K562 (cell line): ENCODE measurements at regions not wholly inside any gene's neighbourhood (a gene's known extent, or its start where the extent isn't known, plus 50 kb on each side); places are given as distances from the start of the nearest gene placed in this dataset.
A peak's percentile ranks its signal among the peaks of the same experiment; 100 is the strongest.

ENCODE experiments used
- CBX3 ChIP-seq, 2 experiments: IDR thresholded peaks; 1 replicate in 1 of 2; 2 replicates in 1 of 2; pipeline ENCODE4 v1.6.1; 2012; ENCODE audit warnings: inconsistent platforms in 2 of 2, low read length in 2 of 2, borderline replicate concordance in 1 of 2, control low read depth in 1 of 2
- FOSL1 ChIP-seq: fragments of 200-800 bp; sonication (Bioruptor generic); conservative IDR thresholded peaks from 2 replicates; pipeline ENCODE4 v1.6.1; 2016; ENCODE audit warnings: missing genetic modification characterization, missing compliant biosample characterization
- FOXK2 ChIP-seq, 2 experiments: fragments of 450-650 bp; IDR thresholded peaks in 1 of 2; conservative IDR thresholded peaks in 1 of 2; 2 replicates each; pipeline ENCODE4 v1.6.1; 2016; ENCODE audit warnings: low read depth in 2 of 2, mild to moderate bottlenecking in 1 of 2
- GATAD2B ChIP-seq: fragments of 450-650 bp; IDR thresholded peaks from 2 replicates; pipeline ENCODE4 v1.6.1; 2017; ENCODE audit warnings: mild to moderate bottlenecking, borderline replicate concordance
- KAT2B ChIP-seq: IDR thresholded peaks from one replicate; pipeline ENCODE4 v1.6.1; 2012; ENCODE audit warnings: low read depth, mild to moderate bottlenecking, control low read depth, inconsistent platforms, low read length, moderate library complexity
- L3MBTL2 ChIP-seq: fragments of 450-650 bp; IDR thresholded peaks from 2 replicates; pipeline ENCODE4 v1.6.1; 2016; ENCODE audit warnings: mild to moderate bottlenecking, moderate library complexity
- NCOA6 ChIP-seq: fragments of 450-650 bp; IDR thresholded peaks from 2 replicates; pipeline ENCODE4 v1.6.1; 2017; ENCODE audit warnings: mild to moderate bottlenecking
- NELFE ChIP-seq: IDR thresholded peaks from 2 replicates; pipeline ENCODE4 v1.6.1; 2011; ENCODE audit warnings: mild to moderate bottlenecking; ENCODE audit not compliant: insufficient read depth, insufficient read length
- RFX5 ChIP-seq: IDR thresholded peaks from 2 replicates; pipeline ENCODE4 v1.6.1; 2011; ENCODE audit warnings: low read depth, mild to moderate bottlenecking, improper control_type of control experiment, low read length
- TGIF2 ChIP-seq: sonication (generic); formaldehyde crosslinking; IDR thresholded peaks from 2 replicates; pipeline ENCODE4 v1.8.1; 2022; ENCODE audit warnings: mild to moderate bottlenecking, missing genetic modification reagents, moderate library complexity
- ZEB2 ChIP-seq: fragments of 450-650 bp; IDR thresholded peaks from 2 replicates; pipeline ENCODE4 v1.6.1; 2016
- ZNF23 ChIP-seq: fragments of 250-450 bp; sonication (Bioruptor Pico); IDR thresholded peaks from 2 replicates; pipeline ENCODE4 v1.4.0; 2020; ENCODE audit warnings: mild to moderate bottlenecking
- TF ChIP-seq, protein P1 (sequence below), 2 experiments: IDR thresholded peaks; 2 replicates each; pipeline ENCODE4 v1.6.1; 2012; ENCODE audit warnings: improper control_type of control experiment in 2 of 2, low read depth in 2 of 2, low read length in 2 of 2, borderline replicate concordance in 1 of 2
- TF ChIP-seq, protein P2 (sequence below), 2 experiments: fragments of 450-650 bp in 1 of 2; sonication (generic) in 1 of 2; formaldehyde crosslinking in 1 of 2; IDR thresholded peaks in 1 of 2; conservative IDR thresholded peaks in 1 of 2; 2 replicates each; pipeline versions ENCODE4 v1.6.1 to v1.8.1; 2016 to 2023; ENCODE audit warnings: mild to moderate bottlenecking in 2 of 2, moderate library complexity in 2 of 2, inconsistent platforms in 1 of 2, missing genetic modification reagents in 1 of 2
- TF ChIP-seq, protein P3 (sequence below): fragments of 250-450 bp; sonication (Bioruptor Pico); IDR thresholded peaks from 2 replicates; pipeline ENCODE4 v1.5.0; 2021; ENCODE audit warnings: mild to moderate bottlenecking, moderate library complexity
- TF ChIP-seq, protein P4 (sequence below): fragments of 450-650 bp; IDR thresholded peaks from 2 replicates; pipeline ENCODE4 v1.6.1; 2018; ENCODE audit warnings: mild to moderate bottlenecking, low read depth; ENCODE audit not compliant: partially characterized antibody
- TF ChIP-seq, protein P5 (sequence below), 3 experiments: fragments of 200-800 bp in 1 of 3; sonication (Bioruptor generic) in 1 of 3; sonication (generic) in 1 of 3; formaldehyde crosslinking in 1 of 3; IDR thresholded peaks; 2 replicates each; pipeline versions ENCODE4 v1.6.1 to v1.8.0; 2016 to 2022; ENCODE audit warnings: mild to moderate bottlenecking in 2 of 3, missing compliant biosample characterization in 2 of 3, missing genetic modification characterization in 2 of 3, missing genetic modification reagents in 1 of 3

DNA sequence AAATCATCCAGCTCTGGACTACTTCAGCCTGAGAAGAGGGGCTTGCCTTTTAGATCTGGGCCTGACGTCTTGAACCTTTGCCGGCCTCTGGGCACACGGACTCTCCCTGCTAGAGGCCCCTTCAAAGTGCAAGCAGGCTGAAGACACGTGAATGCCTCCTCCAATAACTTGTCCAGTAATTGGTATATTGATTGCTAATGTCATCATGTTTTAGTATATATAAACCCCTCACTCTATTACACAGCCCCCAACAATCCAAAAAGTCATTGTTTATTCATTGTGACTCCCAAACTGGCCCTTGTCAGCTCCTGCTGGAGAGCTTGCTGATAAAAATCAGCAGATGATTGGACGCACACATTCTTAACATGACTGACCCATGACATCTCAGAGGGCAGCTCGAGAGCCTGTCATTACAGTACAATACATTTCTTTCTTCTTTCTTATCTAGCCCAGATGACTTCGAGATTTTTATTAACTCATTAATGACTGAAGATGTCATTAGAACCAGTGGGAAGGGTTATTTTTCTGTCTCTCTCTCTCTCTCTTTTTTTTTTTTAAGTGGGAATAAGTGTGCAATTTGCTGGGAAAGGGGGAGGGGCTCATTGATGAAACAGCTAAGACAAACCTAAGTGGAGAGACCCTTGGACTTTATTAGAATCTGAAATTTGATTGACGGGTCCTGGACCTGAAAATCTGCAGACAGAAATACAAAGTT lies 65.5 kb upstream of the NR2F2 start (continued):
- TF ChIP-seq, protein P1, sequence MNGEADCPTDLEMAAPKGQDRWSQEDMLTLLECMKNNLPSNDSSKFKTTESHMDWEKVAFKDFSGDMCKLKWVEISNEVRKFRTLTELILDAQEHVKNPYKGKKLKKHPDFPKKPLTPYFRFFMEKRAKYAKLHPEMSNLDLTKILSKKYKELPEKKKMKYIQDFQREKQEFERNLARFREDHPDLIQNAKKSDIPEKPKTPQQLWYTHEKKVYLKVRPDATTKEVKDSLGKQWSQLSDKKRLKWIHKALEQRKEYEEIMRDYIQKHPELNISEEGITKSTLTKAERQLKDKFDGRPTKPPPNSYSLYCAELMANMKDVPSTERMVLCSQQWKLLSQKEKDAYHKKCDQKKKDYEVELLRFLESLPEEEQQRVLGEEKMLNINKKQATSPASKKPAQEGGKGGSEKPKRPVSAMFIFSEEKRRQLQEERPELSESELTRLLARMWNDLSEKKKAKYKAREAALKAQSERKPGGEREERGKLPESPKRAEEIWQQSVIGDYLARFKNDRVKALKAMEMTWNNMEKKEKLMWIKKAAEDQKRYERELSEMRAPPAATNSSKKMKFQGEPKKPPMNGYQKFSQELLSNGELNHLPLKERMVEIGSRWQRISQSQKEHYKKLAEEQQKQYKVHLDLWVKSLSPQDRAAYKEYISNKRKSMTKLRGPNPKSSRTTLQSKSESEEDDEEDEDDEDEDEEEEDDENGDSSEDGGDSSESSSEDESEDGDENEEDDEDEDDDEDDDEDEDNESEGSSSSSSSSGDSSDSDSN (IDR thresholded peaks at IDR 0.05; ENCODE audit: borderline replicate concordance in 1 of 2, low read depth in 2 of 2, low read length in 2 of 2), result no peak
- TF ChIP-seq FOXK2 (conservative IDR thresholded peaks at IDR 0.05 in 1 of 2, IDR thresholded peaks at IDR 0.05 in 1 of 2; ENCODE audit: low read depth in 2 of 2), result no peak; a peak in 1 of 4 replicates
- no peak for TF ChIP-seq TGIF2
- no peak for TF ChIP-seq GATAD2B
- no peak for TF ChIP-seq ZEB2
- TF ChIP-seq, protein P2, sequence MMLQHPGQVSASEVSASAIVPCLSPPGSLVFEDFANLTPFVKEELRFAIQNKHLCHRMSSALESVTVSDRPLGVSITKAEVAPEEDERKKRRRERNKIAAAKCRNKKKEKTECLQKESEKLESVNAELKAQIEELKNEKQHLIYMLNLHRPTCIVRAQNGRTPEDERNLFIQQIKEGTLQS (IDR thresholded peaks at IDR 0.05), result 0 out of 2 replicates have a peak, but pooled peaks have one; percentile 49
- TF ChIP-seq, protein P2 (CRISPR knock-in tag; conservative IDR thresholded peaks at IDR 0.05), result no peak
- TF ChIP-seq, protein P3, sequence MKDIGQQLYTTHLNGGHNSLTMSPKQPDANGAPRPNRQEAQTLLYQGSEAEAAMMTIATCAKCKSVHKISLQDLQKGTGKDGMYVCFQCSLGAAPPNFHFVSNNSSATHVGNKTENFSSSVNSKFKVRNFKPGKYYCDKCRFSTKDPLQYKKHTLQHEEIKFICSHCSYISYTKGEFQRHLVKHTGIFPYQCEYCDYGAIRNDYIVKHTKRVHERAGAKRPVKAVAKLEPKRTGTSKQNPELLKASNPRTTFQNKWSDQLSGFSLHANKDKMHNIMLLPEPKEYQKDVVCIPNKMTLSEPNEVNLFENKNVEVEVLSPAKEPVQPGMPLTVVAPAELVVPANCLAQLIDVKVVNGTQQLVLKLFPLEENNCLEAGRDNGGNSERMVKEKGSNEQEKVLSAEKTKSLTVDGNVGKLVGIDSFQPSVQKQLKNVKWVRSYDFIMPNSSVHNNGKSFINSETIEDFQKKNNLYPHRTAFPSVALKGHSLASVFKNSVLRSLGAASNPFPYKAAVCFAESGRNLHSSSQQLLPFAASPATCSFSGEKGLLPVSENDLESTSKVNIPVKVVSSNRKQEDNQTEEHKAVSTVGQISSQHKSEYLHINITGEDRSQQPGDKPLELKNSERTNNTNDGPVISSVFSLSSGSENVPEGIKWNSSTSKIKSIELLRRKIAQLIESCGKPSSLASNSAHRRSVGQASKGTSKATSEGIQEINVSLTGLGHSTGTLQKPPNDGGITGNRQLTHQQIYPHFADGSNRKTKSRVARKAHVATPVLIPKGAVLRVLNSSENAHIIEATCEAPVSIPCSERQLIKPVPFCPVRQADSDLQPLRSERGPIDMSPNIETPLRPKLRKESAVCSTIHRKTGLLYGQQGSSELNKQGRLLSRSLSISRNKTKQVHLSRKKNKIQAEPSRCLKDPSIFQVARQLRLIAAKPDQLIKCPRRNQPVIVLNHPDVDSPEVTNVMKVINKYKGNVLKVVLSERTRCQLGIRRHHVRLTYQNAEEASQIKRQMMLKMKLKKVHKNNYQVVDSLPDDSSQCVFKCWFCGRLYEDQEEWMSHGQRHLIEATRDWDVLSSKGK, result no peak
- no peak for TF ChIP-seq CBX3 (IDR thresholded peaks at IDR 0.05; ENCODE audit: borderline replicate concordance in 1 of 2, low read length in 2 of 2)
- TF ChIP-seq NCOA6, result no peak
- TF ChIP-seq, protein P4, sequence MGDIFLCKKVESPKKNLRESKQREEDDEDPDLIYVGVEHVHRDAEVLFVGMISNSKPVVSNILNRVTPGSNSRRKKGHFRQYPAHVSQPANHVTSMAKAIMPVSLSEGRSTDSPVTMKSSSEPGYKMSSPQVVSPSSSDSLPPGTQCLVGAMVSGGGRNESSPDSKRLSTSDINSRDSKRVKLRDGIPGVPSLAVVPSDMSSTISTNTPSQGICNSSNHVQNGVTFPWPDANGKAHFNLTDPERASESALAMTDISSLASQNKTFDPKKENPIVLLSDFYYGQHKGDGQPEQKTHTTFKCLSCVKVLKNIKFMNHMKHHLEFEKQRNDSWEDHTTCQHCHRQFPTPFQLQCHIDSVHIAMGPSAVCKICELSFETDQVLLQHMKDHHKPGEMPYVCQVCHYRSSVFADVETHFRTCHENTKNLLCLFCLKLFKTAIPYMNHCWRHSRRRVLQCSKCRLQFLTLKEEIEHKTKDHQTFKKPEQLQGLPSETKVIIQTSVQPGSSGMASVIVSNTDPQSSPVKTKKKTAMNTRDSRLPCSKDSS, result no peak
- TF ChIP-seq ZNF23 (CRISPR knock-in tag), result no peak
- TF ChIP-seq NELFE, result no peak
- no peak for TF ChIP-seq RFX5
- TF ChIP-seq, protein P5, sequence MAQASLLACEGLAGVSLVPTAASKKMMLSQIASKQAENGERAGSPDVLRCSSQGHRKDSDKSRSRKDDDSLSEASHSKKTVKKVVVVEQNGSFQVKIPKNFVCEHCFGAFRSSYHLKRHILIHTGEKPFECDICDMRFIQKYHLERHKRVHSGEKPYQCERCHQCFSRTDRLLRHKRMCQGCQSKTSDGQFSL (CRISPR knock-in tag; IDR thresholded peaks at IDR 0.05), result no peak
- TF ChIP-seq, protein P5 (tag; IDR thresholded peaks at IDR 0.05), result no peak
- TF ChIP-seq KAT2B, result no peak
- TF ChIP-seq L3MBTL2, result peak; percentile 61
- peak; percentile 44; the same call in 1 of the 2 replicates for TF ChIP-seq FOSL1 (tag)
